Neural cell (in vitro differentiated cells): ENCODE measurements at regions not wholly inside any gene's neighbourhood (a gene's known extent, or its start where the extent isn't known, plus 50 kb on each side); places are given as distances from the start of the nearest gene placed in this dataset.
"Not testable (repeated sequence)": the region's sequence is repeated elsewhere in the genome, so short reads cannot be mapped to it uniquely, and the experiment has no call there.

Source experiments
- CTCF ChIP-seq: fragments of 450-650 bp; IDR thresholded peaks from 2 replicates; pipeline ENCODE4 v1.5.1; 2014; ENCODE audit warnings: antibody characterized with exemption, mild to moderate bottlenecking, moderate library complexity; ENCODE audit not compliant: poor library complexity, severe bottlenecking
- EZH2 ChIP-seq: fragments of 200-600, 300-800 bp; shearing (Covaris generic), sonication (generic); IDR thresholded peaks from 2 replicates; pipeline ENCODE4 v1.6.1; 2014; ENCODE audit warnings: antibody characterized with exemption, low read length, borderline replicate concordance, mild to moderate bottlenecking; ENCODE audit not compliant: insufficient read depth, poor library complexity, severe bottlenecking
- POLR2AphosphoS5 ChIP-seq: IDR thresholded peaks from 2 replicates; pipeline ENCODE4 v1.6.1; 2012
- RAD21 ChIP-seq: fragments of 450-650 bp; conservative IDR thresholded peaks from 2 replicates; pipeline ENCODE4 v1.6.1; 2014; ENCODE audit warnings: antibody characterized with exemption, mild to moderate bottlenecking, moderate library complexity
- TAF1 ChIP-seq: IDR thresholded peaks from 2 replicates; pipeline ENCODE4 v1.6.1; 2012; ENCODE audit warnings: low read depth
- TF ChIP-seq, protein P1 (sequence below): IDR thresholded peaks from 2 replicates; pipeline ENCODE4 v1.6.1; 2012; ENCODE audit warnings: borderline replicate concordance

DNA sequence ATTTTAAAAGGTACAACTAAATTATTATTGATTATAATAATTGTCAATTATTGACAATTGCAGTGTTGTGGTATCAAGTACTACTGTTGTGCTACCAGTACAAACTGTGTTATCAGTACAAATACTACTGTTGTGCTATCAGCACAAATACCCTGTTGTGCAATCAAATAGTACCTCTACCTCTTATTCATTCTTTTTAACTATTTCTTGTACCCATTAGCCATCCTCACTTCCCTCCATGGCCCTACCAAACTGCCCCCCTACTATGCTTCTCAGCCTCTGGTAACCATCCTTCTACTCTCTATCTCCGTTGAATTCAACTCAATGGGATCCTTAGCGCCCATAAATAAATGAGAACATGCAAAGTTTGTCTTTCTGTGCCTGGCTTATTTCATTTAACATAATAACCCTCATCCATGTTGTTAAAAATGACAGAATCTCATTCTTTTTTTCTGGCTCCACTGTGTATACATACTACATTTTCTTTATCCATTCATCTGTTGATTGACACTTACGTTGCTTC, 160.1 kb upstream of the TPTE start:
- TF ChIP-seq CTCF, TAF1, EZH2, RAD21, POLR2AphosphoS5: not testable (repeated sequence)
- TF ChIP-seq, protein P1, sequence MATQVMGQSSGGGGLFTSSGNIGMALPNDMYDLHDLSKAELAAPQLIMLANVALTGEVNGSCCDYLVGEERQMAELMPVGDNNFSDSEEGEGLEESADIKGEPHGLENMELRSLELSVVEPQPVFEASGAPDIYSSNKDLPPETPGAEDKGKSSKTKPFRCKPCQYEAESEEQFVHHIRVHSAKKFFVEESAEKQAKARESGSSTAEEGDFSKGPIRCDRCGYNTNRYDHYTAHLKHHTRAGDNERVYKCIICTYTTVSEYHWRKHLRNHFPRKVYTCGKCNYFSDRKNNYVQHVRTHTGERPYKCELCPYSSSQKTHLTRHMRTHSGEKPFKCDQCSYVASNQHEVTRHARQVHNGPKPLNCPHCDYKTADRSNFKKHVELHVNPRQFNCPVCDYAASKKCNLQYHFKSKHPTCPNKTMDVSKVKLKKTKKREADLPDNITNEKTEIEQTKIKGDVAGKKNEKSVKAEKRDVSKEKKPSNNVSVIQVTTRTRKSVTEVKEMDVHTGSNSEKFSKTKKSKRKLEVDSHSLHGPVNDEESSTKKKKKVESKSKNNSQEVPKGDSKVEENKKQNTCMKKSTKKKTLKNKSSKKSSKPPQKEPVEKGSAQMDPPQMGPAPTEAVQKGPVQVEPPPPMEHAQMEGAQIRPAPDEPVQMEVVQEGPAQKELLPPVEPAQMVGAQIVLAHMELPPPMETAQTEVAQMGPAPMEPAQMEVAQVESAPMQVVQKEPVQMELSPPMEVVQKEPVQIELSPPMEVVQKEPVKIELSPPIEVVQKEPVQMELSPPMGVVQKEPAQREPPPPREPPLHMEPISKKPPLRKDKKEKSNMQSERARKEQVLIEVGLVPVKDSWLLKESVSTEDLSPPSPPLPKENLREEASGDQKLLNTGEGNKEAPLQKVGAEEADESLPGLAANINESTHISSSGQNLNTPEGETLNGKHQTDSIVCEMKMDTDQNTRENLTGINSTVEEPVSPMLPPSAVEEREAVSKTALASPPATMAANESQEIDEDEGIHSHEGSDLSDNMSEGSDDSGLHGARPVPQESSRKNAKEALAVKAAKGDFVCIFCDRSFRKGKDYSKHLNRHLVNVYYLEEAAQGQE, result not testable (repeated sequence)
